Activated CD4-positive, alpha-beta T cell treated with anti-CD3 and anti-CD28 coated beads, Interleukin-2, amount 10 ng/mL, durations not matched to agents 7 days and 5 days (primary cell): ENCODE measurements at regions not wholly inside any gene's neighbourhood (a gene's known extent, or its start where the extent isn't known, plus 50 kb on each side); places are given as distances from the start of the nearest gene placed in this dataset.
A peak's percentile ranks its signal among the peaks of the same experiment; 100 is the strongest.
"Not testable (repeated sequence)": the region's sequence is repeated elsewhere in the genome, so short reads cannot be mapped to it uniquely, and the experiment has no call there.

Experiments
- CTCF ChIA-PET: fragments of 350-600 bp; sonication (Branson Sonifier 250); formaldehyde crosslinking; loops from one replicate; lab custom pipeline; 2021; ENCODE audit warnings: antibody characterized with exemption; lab: Charles Lee
- POLR2A ChIA-PET: fragments of 350-600 bp; sonication (Branson Sonifier 250); formaldehyde crosslinking; loops from one replicate; lab custom pipeline; 2021; ENCODE audit warnings: antibody characterized with exemption; lab: Charles Lee
- DNase-seq: peaks from one replicate; pipeline ENCODE4 v3.0.0-alpha.2; 2020
- H3K27ac Mint-ChIP-seq: one replicate; pipeline ENCODE4 v1.8.0; 2021; ENCODE audit warnings: mild to moderate bottlenecking, moderate library complexity, mixed read lengths
- H3K27me3 Mint-ChIP-seq: one replicate; pipeline ENCODE4 v1.8.0; 2021; ENCODE audit warnings: mixed read lengths
- H3K36me3 Mint-ChIP-seq: one replicate; pipeline ENCODE4 v1.8.0; 2021; ENCODE audit warnings: low read depth, mixed read lengths
- H3K4me1 Mint-ChIP-seq: one replicate; pipeline ENCODE4 v1.8.0; 2021; ENCODE audit warnings: mixed read lengths
- H3K4me3 Mint-ChIP-seq: one replicate; pipeline ENCODE4 v1.8.0; 2021; ENCODE audit warnings: mild to moderate bottlenecking, moderate library complexity, mixed read lengths
- H3K9me3 Mint-ChIP-seq: one replicate; pipeline ENCODE4 v1.8.0; 2021; ENCODE audit warnings: mixed read lengths

- no peak overlapping the region for H3K27ac Mint-ChIP-seq
- H3K27me3 Mint-ChIP-seq = no peaks in the 10 kb centered on the region
- no peaks in the 10 kb centered on the region for H3K4me1 Mint-ChIP-seq
- POLR2A ChIA-PET = no interaction called here
- H3K9me3 Mint-ChIP-seq = peaks cover 9% of the 10 kb centered on the region
- no peak overlapping the region for H3K4me3 Mint-ChIP-seq
- H3K36me3 Mint-ChIP-seq = no peaks in the 10 kb centered on the region
- no peak for DNase-seq
- CTCF ChIA-PET = no interaction called here
These were observed 408.2 kb upstream of the ZMIZ1 start for GRCh38 chr10:78660446-78661106.

- ChIA-PET CTCF (interaction anchor here (1.0 to 1.8 kb wide), 2 partner anchors 10 to 399 kb away, joined by 3 to 7 read pairs; no protein-coding TSS in a partner anchor), POLR2A (no interaction called here)
- peaks cover 11% of the 10 kb centered on the region for H3K27me3 Mint-ChIP-seq
- H3K27ac Mint-ChIP-seq = no peak overlapping the region
- peaks cover 15% of the 10 kb centered on the region for H3K9me3 Mint-ChIP-seq
- no peaks in the 10 kb centered on the region for H3K4me1 Mint-ChIP-seq
- no peak overlapping the region for H3K4me3 Mint-ChIP-seq
- no peak for DNase-seq
- H3K36me3 Mint-ChIP-seq = no peaks in the 10 kb centered on the region
These were observed 405.0 kb upstream of the ZMIZ1 start for GRCh38 chr10:78663721-78664120.

DNA sequence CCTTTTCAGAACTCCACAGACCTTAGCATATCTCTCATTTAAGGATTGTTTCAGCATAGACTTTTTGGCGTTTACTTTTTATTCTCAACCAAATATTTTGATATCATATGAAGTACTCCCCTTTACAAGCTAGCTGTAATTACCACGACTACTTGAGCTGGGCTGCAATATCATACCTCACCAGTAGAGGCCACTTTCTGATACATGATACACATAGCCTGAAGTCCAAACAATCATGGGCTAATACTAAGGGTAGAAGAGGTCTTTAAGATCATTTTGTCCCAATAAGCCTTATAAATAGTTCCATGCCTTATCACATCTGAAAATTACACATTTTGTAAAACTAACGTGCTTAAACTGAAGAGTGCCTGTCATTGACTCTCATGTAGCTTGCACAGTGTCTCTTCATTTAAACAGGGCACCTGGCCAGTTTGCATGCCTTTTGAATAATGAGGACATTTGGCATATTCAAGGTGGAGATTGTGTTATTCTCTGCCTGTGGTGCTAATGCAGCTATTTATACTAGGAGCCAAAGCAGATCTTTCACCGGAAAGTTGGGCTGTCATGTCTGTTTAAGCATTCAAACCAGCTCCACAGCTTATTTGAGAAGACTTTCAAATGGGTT lies 403.7 kb upstream of the ZMIZ1 start:
- Mint-ChIP-seq H3K4me3 (no peak overlapping the region), H3K27ac (no peak overlapping the region), H3K27me3 (peaks cover 24% of the 10 kb centered on the region), H3K4me1 (no peaks in the 10 kb centered on the region), H3K36me3 (no peaks in the 10 kb centered on the region), H3K9me3 (peaks cover 15% of the 10 kb centered on the region)
- ChIA-PET POLR2A (no interaction called here), CTCF (interaction anchor here (1.0 to 1.8 kb wide), 2 partner anchors 9 to 618 kb away, joined by 5 to 7 read pairs; no protein-coding TSS in a partner anchor)
- peak; percentile 23 for DNase-seq

DNA sequence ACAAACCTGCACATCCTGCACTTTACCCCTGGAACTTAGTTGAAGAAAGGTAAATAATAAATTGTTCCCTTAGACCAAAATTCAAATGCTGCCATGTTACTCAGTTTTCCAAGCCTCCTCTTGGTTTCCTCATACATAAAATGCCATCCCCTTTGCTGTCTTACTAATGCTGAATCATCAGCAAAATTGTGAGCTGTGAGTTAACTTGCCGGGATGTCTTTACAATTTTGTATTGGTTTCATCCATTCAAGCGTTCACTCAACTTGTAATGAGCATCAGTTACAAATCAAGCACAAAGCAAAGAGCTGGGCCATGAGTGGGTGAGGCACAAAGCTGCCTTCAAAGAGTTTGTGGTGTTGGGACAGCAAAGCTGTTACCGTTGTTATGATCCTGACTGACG lies 395.8 kb upstream of the ZMIZ1 start:
- no peaks in the 10 kb centered on the region for H3K36me3 Mint-ChIP-seq
- H3K27me3 Mint-ChIP-seq = peaks cover 27% of the 10 kb centered on the region
- no peak overlapping the region for H3K4me3 Mint-ChIP-seq
- POLR2A ChIA-PET = no interaction called here
- H3K27ac Mint-ChIP-seq = no peak overlapping the region
- H3K9me3 Mint-ChIP-seq = no peaks in the 10 kb centered on the region
- CTCF ChIA-PET = interaction anchor here (1.2 kb wide), 1 partner anchor 8 kb away, joined by 7 read pairs; no protein-coding TSS in a partner anchor
- no peak for DNase-seq
- no peaks in the 10 kb centered on the region for H3K4me1 Mint-ChIP-seq

DNA sequence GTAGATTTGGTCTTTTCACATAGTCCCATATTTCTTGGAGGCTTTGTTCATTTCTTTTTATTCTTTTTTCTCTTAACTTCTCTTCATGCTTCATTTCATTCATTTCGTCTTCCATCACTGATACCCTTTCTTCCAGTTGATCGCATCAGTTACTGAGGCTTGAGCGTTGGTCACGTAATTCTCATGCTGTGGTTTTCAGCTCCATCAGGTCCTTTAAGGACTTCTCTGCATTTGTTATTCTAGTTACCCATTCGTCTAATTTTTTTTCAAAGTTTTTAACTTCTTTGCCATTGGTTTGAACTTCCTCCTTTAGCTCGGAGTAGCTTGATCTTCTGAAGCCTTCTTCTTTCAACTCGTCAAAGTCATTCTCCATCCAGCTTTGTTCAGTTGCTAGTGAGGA lies 387.6 kb upstream of the ZMIZ1 start:
- POLR2A ChIA-PET, CTCF ChIA-PET, DNase-seq, H3K4me3 Mint-ChIP-seq, H3K4me1 Mint-ChIP-seq, H3K27me3 Mint-ChIP-seq, H3K27ac Mint-ChIP-seq, H3K36me3 Mint-ChIP-seq, H3K9me3 Mint-ChIP-seq: not testable (repeated sequence)

GRCh38 chr10:78681986-78682385 lies 386.8 kb upstream of the ZMIZ1 start:
- H3K4me3 Mint-ChIP-seq, POLR2A ChIA-PET, H3K36me3 Mint-ChIP-seq, DNase-seq, H3K27ac Mint-ChIP-seq, CTCF ChIA-PET, H3K27me3 Mint-ChIP-seq, H3K4me1 Mint-ChIP-seq, H3K9me3 Mint-ChIP-seq: not testable (repeated sequence)

DNA sequence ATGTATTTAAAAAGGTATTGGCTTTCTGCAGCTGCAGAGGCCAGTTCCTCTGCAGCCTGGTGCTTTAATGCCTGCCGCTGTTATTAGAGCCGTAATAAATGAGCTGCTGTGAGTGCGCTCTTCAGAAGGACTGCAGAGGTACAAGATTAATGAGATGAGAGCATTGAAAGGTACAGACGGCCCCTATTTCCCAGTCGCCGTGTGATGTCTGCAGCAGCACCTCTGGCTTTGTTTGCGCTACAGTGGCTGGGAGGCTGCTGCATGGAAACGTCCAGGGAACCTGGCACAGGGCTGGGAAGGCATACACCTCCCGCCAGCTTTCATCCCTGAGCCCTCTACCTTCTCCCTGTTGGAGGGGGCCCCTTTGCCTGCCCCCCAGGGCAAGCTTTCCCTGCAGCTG lies 383.8 kb upstream of the ZMIZ1 start:
- peaks cover 5% of the 10 kb centered on the region for H3K27me3 Mint-ChIP-seq
- no peaks in the 10 kb centered on the region for H3K4me1 Mint-ChIP-seq
- no peak for DNase-seq
- CTCF ChIA-PET = interaction anchor here (1.2 kb wide), 1 partner anchor 35 kb away, joined by 3 read pairs; no protein-coding TSS in a partner anchor
- H3K36me3 Mint-ChIP-seq = no peaks in the 10 kb centered on the region
- H3K9me3 Mint-ChIP-seq = no peaks in the 10 kb centered on the region
- H3K4me3 Mint-ChIP-seq = no peak overlapping the region
- H3K27ac Mint-ChIP-seq = no peak overlapping the region
- POLR2A ChIA-PET = no interaction called here

GRCh38 chr10:78685466-78686103 lies 383.2 kb upstream of the ZMIZ1 start:
- ChIA-PET CTCF (no interaction called here), POLR2A (no interaction called here)
- Mint-ChIP-seq H3K4me3 (no peak overlapping the region), H3K27ac (no peak overlapping the region), H3K4me1 (no peaks in the 10 kb centered on the region), H3K27me3 (peaks cover 5% of the 10 kb centered on the region), H3K36me3 (no peaks in the 10 kb centered on the region), H3K9me3 (no peaks in the 10 kb centered on the region)
- DNase-seq = no peak

- Mint-ChIP-seq H3K27me3 (no peaks in the 10 kb centered on the region), H3K36me3 (no peaks in the 10 kb centered on the region), H3K9me3 (no peaks in the 10 kb centered on the region), H3K27ac (no peak overlapping the region), H3K4me1 (no peaks in the 10 kb centered on the region), H3K4me3 (no peak overlapping the region)
- ChIA-PET POLR2A (no interaction called here), CTCF (interaction anchor here (0.5 kb wide), 1 partner anchor 408 kb away, joined by 3 read pairs; no protein-coding TSS in a partner anchor)
- DNase-seq = no peak
These were observed 382.2 kb upstream of the ZMIZ1 start for GRCh38 chr10:78686444-78687060.

- POLR2A ChIA-PET = no interaction called here
- H3K27ac Mint-ChIP-seq = no peak overlapping the region
- no peaks in the 10 kb centered on the region for H3K36me3 Mint-ChIP-seq
- H3K4me1 Mint-ChIP-seq = no peaks in the 10 kb centered on the region
- H3K27me3 Mint-ChIP-seq = no peaks in the 10 kb centered on the region
- H3K9me3 Mint-ChIP-seq = no peaks in the 10 kb centered on the region
- DNase-seq = no peak
- no peak overlapping the region for H3K4me3 Mint-ChIP-seq
- CTCF ChIA-PET = no interaction called here
These were observed 381.1 kb upstream of the ZMIZ1 start for GRCh38 chr10:78687626-78688025.

- no peak for DNase-seq
- ChIA-PET CTCF (no interaction called here), POLR2A (no interaction called here)
- Mint-ChIP-seq H3K4me3 (no peak overlapping the region), H3K36me3 (no peaks in the 10 kb centered on the region), H3K4me1 (no peaks in the 10 kb centered on the region), H3K9me3 (no peaks in the 10 kb centered on the region), H3K27ac (no peak overlapping the region), H3K27me3 (no peaks in the 10 kb centered on the region)
These were observed 380.4 kb upstream of the ZMIZ1 start for GRCh38 chr10:78688230-78688900.

DNA sequence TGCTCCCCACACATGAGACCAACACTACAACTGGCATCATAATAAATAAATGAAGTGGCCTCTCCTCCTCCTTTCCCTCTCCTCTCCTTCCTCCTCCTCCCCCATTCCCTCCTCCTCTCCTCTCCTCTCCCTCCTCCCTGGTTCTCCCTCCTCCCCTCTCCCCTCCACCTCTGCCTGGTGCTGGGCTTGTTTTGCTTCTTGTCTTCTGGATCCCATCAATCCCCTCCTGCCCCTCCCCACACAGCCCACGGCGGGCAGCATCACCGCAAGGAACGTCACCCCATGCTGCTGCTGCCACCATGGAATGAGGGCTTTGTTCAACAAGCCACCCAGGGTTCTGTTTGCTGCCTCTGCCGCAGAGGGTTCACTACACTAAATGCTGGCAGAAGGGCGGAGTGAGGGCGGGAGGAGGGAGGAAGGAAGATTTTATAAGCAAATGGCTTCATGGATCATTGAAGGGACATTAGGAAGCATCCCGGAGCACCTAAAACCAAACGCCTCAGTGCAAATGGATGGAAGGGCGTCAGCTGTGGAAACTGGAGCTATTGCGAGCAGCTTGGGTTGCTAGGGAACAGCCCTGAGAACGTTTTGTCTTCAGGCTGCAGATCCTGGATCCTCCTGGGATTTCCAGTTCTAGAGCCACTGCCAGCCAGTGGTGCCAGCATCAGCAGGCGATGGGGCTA lies 379.7 kb upstream of the ZMIZ1 start:
- H3K27ac Mint-ChIP-seq = no peak overlapping the region
- H3K4me3 Mint-ChIP-seq = no peak overlapping the region
- no peaks in the 10 kb centered on the region for H3K9me3 Mint-ChIP-seq
- H3K27me3 Mint-ChIP-seq = no peaks in the 10 kb centered on the region
- DNase-seq = no peak
- POLR2A ChIA-PET = interaction anchor here (0.6 kb wide), 1 partner anchor 1155 kb away, joined by 4 read pairs; no protein-coding TSS in a partner anchor
- CTCF ChIA-PET = interaction anchor here (0.6 kb wide), 1 partner anchor 265 kb away, joined by 3 read pairs; no protein-coding TSS in a partner anchor
- no peaks in the 10 kb centered on the region for H3K4me1 Mint-ChIP-seq
- H3K36me3 Mint-ChIP-seq = no peaks in the 10 kb centered on the region
